Mucosa of descending colon (tissue), 3 donors: ENCODE measurements at regions not wholly inside any gene's neighbourhood (a gene's known extent, or its start where the extent isn't known, plus 50 kb on each side); places are given as distances from the start of the nearest gene placed in this dataset.

Experiments
- ATAC-seq: fragments of 200-7000 bp; cut with Tn5 transposase; one replicate; pipeline ENCODE4 v1.9.1; 2020; ENCODE audit warnings: mild to moderate bottlenecking, moderate library complexity
- DNase-seq, 3 donors: peaks; one replicate each; pipeline ENCODE4 v3.0.0-alpha.2; 2020
- H3K36me3 ChIP-seq: fragments of 200-600 bp; one replicate; pipeline ENCODE4 v1.8.0; 2021; ENCODE audit warnings: low read depth, mild to moderate bottlenecking
- H3K4me1 ChIP-seq: fragments of 200-600 bp; one replicate; pipeline ENCODE4 v1.8.0; 2021; ENCODE audit warnings: low read depth, mild to moderate bottlenecking
- H3K4me3 ChIP-seq: fragments of 200-600 bp; one replicate; pipeline ENCODE4 v1.8.0; 2021; ENCODE audit warnings: mild to moderate bottlenecking
- H3K9me3 ChIP-seq: fragments of 200-600 bp; one replicate; pipeline ENCODE4 v1.8.0; 2021; ENCODE audit warnings: mild to moderate bottlenecking
- intact Hi-C, 2 donors: fragments of 100-400 bp; cut with DNase I in 1 of 2; cut with micrococcal nuclease in 1 of 2; formaldehyde crosslinking; loops; one replicate each; pipeline versions ENCODE4 v1.11.0 to v1.11.1; 2022; cut with DNase I, micrococcal nuclease
- TF ChIP-seq, protein P1 (sequence below): fragments of 200-600 bp; IDR thresholded peaks from one replicate; pipeline ENCODE4 v1.8.0; 2022; ENCODE audit warnings: antibody characterized with exemption, mild to moderate bottlenecking
- donor health status: DM: no; HTN: no; CAD: no; lungs with moderate emphysema.
- donor health status: DM: no; HTN: no; CAD: no.
- donor health status: DM: no; HTN: yes; CAD: no.

DNA sequence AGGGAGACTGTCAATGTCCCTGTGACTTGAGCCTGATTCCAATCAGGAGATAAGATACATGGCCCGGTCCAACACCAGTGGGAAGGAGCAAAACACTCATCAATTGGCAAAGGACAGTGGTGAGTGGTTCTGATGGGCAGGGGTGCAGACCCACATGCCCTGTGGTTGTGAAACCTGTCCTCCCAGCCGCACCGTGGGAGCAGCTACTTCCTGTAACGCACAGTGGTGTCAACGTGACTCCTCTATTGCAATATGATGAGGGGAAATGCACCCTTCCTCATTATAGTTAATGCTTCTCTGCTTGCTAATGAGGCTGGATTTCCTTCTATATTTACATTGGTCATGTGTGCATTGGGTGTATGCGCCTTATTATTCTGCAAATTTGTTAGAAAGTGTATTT, 223.0 kb downstream of the IRX1 start:
- Histone ChIP-seq H3K4me1 (no peaks in the 10 kb centered on the region), H3K4me3 (no peak overlapping the region), H3K9me3 (peaks cover 9% of the 10 kb centered on the region), H3K36me3 (no peaks in the 10 kb centered on the region)
- DNase-seq (no peak), ATAC-seq (no peak)
- TF ChIP-seq, protein P1, sequence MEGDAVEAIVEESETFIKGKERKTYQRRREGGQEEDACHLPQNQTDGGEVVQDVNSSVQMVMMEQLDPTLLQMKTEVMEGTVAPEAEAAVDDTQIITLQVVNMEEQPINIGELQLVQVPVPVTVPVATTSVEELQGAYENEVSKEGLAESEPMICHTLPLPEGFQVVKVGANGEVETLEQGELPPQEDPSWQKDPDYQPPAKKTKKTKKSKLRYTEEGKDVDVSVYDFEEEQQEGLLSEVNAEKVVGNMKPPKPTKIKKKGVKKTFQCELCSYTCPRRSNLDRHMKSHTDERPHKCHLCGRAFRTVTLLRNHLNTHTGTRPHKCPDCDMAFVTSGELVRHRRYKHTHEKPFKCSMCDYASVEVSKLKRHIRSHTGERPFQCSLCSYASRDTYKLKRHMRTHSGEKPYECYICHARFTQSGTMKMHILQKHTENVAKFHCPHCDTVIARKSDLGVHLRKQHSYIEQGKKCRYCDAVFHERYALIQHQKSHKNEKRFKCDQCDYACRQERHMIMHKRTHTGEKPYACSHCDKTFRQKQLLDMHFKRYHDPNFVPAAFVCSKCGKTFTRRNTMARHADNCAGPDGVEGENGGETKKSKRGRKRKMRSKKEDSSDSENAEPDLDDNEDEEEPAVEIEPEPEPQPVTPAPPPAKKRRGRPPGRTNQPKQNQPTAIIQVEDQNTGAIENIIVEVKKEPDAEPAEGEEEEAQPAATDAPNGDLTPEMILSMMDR: no peak
- intact Hi-C loops: no loop called here

DNA sequence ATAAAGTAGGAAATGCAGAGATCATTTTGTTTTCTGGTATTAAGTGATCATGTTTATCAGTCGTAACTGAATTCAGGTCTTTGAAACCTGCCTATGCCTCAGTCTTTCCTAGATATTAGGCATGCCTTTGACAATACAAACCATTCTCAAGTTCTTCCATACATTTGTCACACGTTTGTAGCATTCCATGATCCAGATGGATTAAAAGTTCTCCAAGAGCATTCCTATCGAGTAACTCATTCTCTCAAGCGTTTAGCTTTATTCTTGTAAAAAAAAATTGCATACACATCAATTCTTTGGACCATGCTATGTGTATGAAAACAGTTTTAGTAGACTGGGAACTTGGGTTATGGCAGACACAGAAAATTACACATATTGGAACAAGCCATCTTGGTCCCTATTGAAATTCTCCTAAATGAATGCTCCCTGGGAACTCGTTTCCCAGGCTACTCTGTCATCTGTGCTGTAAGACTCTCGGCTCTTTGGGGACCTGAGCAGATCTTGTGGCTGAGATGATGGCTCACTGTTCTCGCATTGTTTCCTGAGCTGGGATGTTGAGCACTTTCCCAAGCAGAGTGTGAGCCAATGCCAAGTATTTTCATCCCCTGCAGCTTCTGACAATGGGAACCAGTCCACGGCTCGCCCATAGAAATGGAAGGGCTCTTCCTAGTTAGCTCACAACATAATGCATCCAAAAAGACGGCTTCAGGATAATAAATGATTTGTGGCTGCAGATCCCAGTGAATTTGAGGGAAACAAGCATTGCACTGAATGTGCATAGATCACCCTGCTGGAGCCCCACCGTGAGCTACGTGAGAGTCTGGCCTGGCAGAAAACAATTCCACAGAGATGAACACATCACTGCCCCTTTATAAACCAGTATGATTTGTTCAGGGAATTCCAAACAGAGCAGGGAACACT, 230.2 kb downstream of the IRX1 start:
- Histone ChIP-seq H3K9me3 (peaks cover 9% of the 10 kb centered on the region), H3K4me1 (no peaks in the 10 kb centered on the region), H3K36me3 (no peaks in the 10 kb centered on the region), H3K4me3 (no peak overlapping the region)
- ATAC-seq (no peak), DNase-seq (no peak)
- intact Hi-C loops: no loop called here
- TF ChIP-seq, protein P1: no peak

DNA sequence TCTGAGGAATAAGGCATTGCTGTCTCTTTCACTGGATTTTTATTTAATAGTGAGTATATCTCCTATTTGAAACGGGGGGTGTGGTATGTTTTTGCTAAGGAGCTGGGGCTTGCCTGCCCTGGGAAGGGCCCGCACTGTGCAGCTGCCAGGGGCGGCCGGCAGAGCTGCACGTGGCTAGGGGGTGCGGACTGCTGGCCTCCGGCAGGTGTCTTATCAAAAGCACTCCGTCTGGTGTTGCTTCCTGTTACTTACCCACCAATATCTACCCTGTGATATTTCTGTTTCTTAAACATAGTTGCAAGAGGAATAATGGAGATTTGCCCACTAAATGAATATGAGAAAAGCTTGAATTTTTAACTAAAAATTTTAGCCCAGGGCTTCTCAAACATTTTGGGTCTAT, 232.0 kb downstream of the IRX1 start:
- ATAC-seq (no peak), DNase-seq (no peak)
- H3K9me3 ChIP-seq: peaks cover 9% of the 10 kb centered on the region
- no peaks in the 10 kb centered on the region for H3K4me1 ChIP-seq
- intact Hi-C loops: no loop called here
- TF ChIP-seq, protein P1: no peak
- H3K4me3 ChIP-seq: no peak overlapping the region
- H3K36me3 ChIP-seq: no peaks in the 10 kb centered on the region

DNA sequence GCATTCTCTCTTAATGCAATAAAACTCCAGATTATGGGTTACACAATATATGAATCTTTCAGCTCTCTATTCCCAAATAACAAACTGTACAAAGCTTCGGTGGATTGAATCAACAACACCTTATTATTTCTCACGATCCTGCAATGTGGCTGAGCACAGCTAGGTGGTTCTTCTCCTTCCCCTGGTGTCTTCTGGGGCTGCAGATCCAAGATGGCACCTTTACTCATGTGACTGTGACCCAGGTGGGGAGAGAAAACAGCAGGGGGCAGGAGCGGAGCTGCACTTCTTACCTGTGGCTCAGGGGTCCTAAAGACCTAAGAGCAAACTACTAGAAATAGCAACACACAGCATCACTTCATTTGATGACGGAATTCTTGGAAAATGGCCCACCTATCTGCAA, 233.1 kb downstream of the IRX1 start:
- Histone ChIP-seq H3K9me3 (peaks cover 11% of the 10 kb centered on the region), H3K4me3 (no peak overlapping the region), H3K36me3 (no peaks in the 10 kb centered on the region), H3K4me1 (no peaks in the 10 kb centered on the region)
- TF ChIP-seq, protein P1: no peak
- intact Hi-C loops: no loop called here
- DNase-seq (no peak), ATAC-seq (no peak)

DNA sequence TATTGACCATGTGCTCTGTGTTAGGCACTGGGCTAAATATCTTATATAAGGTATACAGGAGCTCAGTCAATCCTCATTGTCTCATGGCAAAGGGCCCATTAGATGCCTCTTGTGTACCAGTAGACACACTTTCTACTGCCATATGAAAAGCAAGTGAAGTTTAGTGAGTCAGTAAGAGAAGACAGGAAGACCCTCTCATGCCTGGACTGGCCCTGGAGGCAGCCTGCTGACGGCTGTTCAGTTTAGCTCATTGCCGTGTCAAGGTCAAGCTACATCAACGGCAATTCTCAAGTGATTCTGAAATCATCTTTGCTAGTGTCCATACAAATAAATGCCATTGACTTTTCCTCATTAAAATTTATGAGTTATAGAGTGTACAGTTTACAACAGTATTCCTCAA, 237.9 kb downstream of the IRX1 start:
- intact Hi-C loops: no loop called here
- TF ChIP-seq, protein P1: no peak
- ATAC-seq (no peak), DNase-seq (no peak)
- Histone ChIP-seq H3K36me3 (no peaks in the 10 kb centered on the region), H3K4me1 (no peaks in the 10 kb centered on the region), H3K4me3 (no peak overlapping the region), H3K9me3 (peaks cover 17% of the 10 kb centered on the region)
